Fibroblast of lung (primary cell): ENCODE measurements at regions not wholly inside any gene's neighbourhood (a gene's known extent, or its start where the extent isn't known, plus 50 kb on each side); places are given as distances from the start of the nearest gene placed in this dataset.
A peak's percentile ranks its signal among the peaks of the same experiment; 100 is the strongest.

Source experiments
- DNase-seq, 2 donors: peaks; one replicate each; pipeline versions ENCODE4 v3.0.0 to v3.0.0-alpha.2; 2010; ENCODE audit warnings: low read depth in 2 of 2
- H2AFZ ChIP-seq: 2 replicates; pipeline ENCODE4 v1.5.1; 2012; ENCODE audit warnings: low read length, control low read depth, inconsistent platforms
- H3K27ac ChIP-seq: 2 replicates; pipeline ENCODE4 v1.5.1; 2011; ENCODE audit warnings: low read length, control low read depth; ENCODE audit not compliant: insufficient read depth
- H3K27me3 ChIP-seq: 2 replicates; pipeline ENCODE4 v1.5.1; 2011; ENCODE audit warnings: mild to moderate bottlenecking, low read length; ENCODE audit not compliant: control insufficient read depth, insufficient read depth
- H3K36me3 ChIP-seq: 2 replicates; pipeline ENCODE4 v1.5.1; 2011; ENCODE audit warnings: low read length; ENCODE audit not compliant: control insufficient read depth, insufficient read depth
- H3K4me1 ChIP-seq: 2 replicates; pipeline ENCODE4 v1.5.1; 2011; ENCODE audit warnings: low read length; ENCODE audit not compliant: control insufficient read depth, insufficient read depth; ENCODE audit errors: extremely low read depth
- H3K4me2 ChIP-seq: 2 replicates; pipeline ENCODE4 v1.5.1; 2011; ENCODE audit warnings: low read length, control low read depth; ENCODE audit not compliant: insufficient read depth; ENCODE audit errors: extremely low read depth
- H3K4me3 ChIP-seq, 4 experiments: fragments of 200-600 bp in 1 of 4; sonication (generic) in 1 of 4; replicated peaks in 1 of 4; 2 replicates each; pipeline ENCODE4 v1.5.1; 2011 to 2016; ENCODE audit warnings: low read length in 4 of 4, low read depth in 3 of 4, mild to moderate bottlenecking in 3 of 4, control low read depth in 2 of 4, inconsistent platforms in 1 of 4, mixed read lengths in 1 of 4; ENCODE audit not compliant: insufficient read depth in 1 of 4; ENCODE audit errors: control extremely low read depth in 1 of 4
- H3K79me2 ChIP-seq: 2 replicates; pipeline ENCODE4 v1.5.1; 2012; ENCODE audit warnings: mild to moderate bottlenecking, low read length, inconsistent platforms; ENCODE audit not compliant: control insufficient read depth, insufficient read depth
- H3K9ac ChIP-seq: 2 replicates; pipeline ENCODE4 v1.5.1; 2011; ENCODE audit warnings: mild to moderate bottlenecking, low read length, control low read depth; ENCODE audit not compliant: insufficient read depth
- H3K9me3 ChIP-seq: 2 replicates; pipeline ENCODE4 v1.5.1; 2012; ENCODE audit warnings: low read depth, low read length; ENCODE audit not compliant: control insufficient read depth, insufficient read depth
- H4K20me1 ChIP-seq: 2 replicates; pipeline ENCODE4 v1.5.1; 2011; ENCODE audit warnings: low read length; ENCODE audit not compliant: control insufficient read depth, insufficient read depth; ENCODE audit errors: extremely low read depth
- EZH2 ChIP-seq: IDR thresholded peaks from 2 replicates; pipeline ENCODE4 v1.5.1; 2012; ENCODE audit warnings: low read length, control low read depth, mild to moderate bottlenecking; ENCODE audit errors: missing control alignments
- TF ChIP-seq, protein P1 (sequence below), 2 donors: IDR thresholded peaks in 1 of 2; conservative IDR thresholded peaks in 1 of 2; 1 replicate in 1 of 2; 2 replicates in 1 of 2; pipeline ENCODE4 v1.5.1; 2011 to 2012; ENCODE audit warnings: low read length in 2 of 2, control low read depth in 1 of 2, inconsistent platforms in 1 of 2, low read depth in 1 of 2, mild to moderate bottlenecking in 1 of 2

- Histone ChIP-seq H3K79me2 (no peaks in the 10 kb centered on the region), H3K27ac (no peak overlapping the region), H3K9me3 (no peaks in the 10 kb centered on the region), H3K36me3 (no peaks in the 10 kb centered on the region), H3K4me1 (no peaks in the 10 kb centered on the region), H3K4me3 (no peak overlapping the region), H2AFZ (no peak overlapping the region), H3K9ac (no peak overlapping the region), H3K4me2 (no peak overlapping the region), H3K27me3 (no peaks in the 10 kb centered on the region), H4K20me1 (no peaks in the 10 kb centered on the region)
- TF ChIP-seq, protein P1, sequence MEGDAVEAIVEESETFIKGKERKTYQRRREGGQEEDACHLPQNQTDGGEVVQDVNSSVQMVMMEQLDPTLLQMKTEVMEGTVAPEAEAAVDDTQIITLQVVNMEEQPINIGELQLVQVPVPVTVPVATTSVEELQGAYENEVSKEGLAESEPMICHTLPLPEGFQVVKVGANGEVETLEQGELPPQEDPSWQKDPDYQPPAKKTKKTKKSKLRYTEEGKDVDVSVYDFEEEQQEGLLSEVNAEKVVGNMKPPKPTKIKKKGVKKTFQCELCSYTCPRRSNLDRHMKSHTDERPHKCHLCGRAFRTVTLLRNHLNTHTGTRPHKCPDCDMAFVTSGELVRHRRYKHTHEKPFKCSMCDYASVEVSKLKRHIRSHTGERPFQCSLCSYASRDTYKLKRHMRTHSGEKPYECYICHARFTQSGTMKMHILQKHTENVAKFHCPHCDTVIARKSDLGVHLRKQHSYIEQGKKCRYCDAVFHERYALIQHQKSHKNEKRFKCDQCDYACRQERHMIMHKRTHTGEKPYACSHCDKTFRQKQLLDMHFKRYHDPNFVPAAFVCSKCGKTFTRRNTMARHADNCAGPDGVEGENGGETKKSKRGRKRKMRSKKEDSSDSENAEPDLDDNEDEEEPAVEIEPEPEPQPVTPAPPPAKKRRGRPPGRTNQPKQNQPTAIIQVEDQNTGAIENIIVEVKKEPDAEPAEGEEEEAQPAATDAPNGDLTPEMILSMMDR (conservative IDR thresholded peaks at IDR 0.05 in 1 of 2, IDR thresholded peaks at IDR 0.05 in 1 of 2; ENCODE audit: low read depth in 1 of 2, low read length in 2 of 2), result no peak
- no peak for DNase-seq
Measured at GRCh38 chr14:83827383-83827782, 1702.6 kb upstream of the FLRT2 start.

- H3K9me3 ChIP-seq, result no peaks in the 10 kb centered on the region
- no peaks in the 10 kb centered on the region for H3K36me3 ChIP-seq
- no peak overlapping the region for H2AFZ ChIP-seq
- no peaks in the 10 kb centered on the region for H4K20me1 ChIP-seq
- no peaks in the 10 kb centered on the region for H3K27me3 ChIP-seq
- H3K79me2 ChIP-seq, result no peaks in the 10 kb centered on the region
- TF ChIP-seq EZH2, result no peak
- TF ChIP-seq, protein P1 (conservative IDR thresholded peaks at IDR 0.05 in 1 of 2, IDR thresholded peaks at IDR 0.05 in 1 of 2; ENCODE audit: low read depth in 1 of 2, low read length in 2 of 2), result no peak
- H3K4me3 ChIP-seq, result no peak overlapping the region
- no peak overlapping the region for H3K9ac ChIP-seq
- H3K27ac ChIP-seq, result no peak overlapping the region
- H3K4me1 ChIP-seq, result no peaks in the 10 kb centered on the region
- DNase-seq, result peak in 1 of 2 donors; percentile 1
- no peak overlapping the region for H3K4me2 ChIP-seq
Measured at GRCh38 chr14:83828406-83828805, 1701.5 kb upstream of the FLRT2 start.

GRCh38 chr14:83830316-83830715, 1699.6 kb upstream of the FLRT2 start:
- Histone ChIP-seq H3K27me3 (no peaks in the 10 kb centered on the region), H3K9me3 (no peaks in the 10 kb centered on the region), H3K9ac (no peak overlapping the region), H4K20me1 (no peaks in the 10 kb centered on the region), H3K79me2 (no peaks in the 10 kb centered on the region), H3K27ac (no peak overlapping the region), H2AFZ (no peak overlapping the region), H3K36me3 (no peaks in the 10 kb centered on the region), H3K4me1 (no peaks in the 10 kb centered on the region), H3K4me2 (no peak overlapping the region), H3K4me3 (no peak overlapping the region)
- TF ChIP-seq, protein P1 (conservative IDR thresholded peaks at IDR 0.05 in 1 of 2, IDR thresholded peaks at IDR 0.05 in 1 of 2; ENCODE audit: low read depth in 1 of 2, low read length in 2 of 2), result no peak
- TF ChIP-seq EZH2, result no peak
- no peak for DNase-seq
